Inferior parietal cortex (tissue), 1 donor: ENCODE measurements at regions not wholly inside any gene's neighbourhood (a gene's known extent, or its start where the extent isn't known, plus 50 kb on each side); places are given as distances from the start of the nearest gene placed in this dataset.

Source experiments
- DNase-seq: peaks from one replicate; pipeline ENCODE4 v3.0.0-alpha.2; 2016; ENCODE audit errors: extremely low spot score

GRCh38 chr3:124491098-124491497 lies 239.2 kb upstream of the UMPS start:
- no peak for DNase-seq

- DNase-seq, result no peak
These were observed 238.4 kb upstream of the UMPS start for GRCh38 chr3:124491875-124492274.

- DNase-seq, result peak; percentile 54
These were observed 237.4 kb upstream of the UMPS start for GRCh38 chr3:124492824-124493223.

DNA sequence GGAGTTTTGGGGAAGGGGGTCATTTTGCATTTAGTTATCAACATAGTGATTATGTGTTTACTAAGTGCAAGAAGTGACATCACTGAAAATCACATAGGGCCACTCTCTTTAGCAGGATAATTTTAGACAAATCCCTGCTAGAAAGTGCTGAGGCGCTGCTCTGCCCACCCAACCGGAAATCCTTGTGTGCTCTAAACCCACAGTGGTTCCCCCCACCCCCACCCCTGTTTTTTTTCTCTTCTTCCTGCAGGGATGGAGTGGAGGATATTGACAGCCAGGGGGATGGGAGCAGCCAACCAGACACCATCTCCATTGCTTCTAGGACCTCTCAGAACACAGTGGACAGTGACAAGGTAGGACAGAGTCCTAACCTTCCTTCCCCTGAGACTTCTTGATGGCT lies 234.2 kb upstream of the UMPS start:
- no peak for DNase-seq

DNA sequence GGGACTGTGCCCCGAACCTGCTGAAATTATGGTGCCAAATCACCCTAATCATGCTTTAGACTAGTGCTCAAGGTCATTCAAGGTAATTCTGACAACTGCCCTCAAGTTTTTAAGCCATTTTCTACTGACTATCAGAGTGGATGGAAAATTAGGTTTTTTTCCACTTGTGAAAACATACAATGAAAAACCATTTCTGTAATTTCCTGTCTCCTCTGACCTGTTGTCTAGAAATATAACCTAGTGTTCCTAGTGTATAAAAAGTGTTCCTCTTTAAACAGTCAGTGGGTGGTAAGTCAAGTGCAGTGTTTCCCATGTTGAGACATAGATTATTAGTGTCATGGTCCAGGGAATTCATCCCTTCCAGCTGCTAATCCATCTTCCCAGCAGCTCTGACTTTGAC lies 232.8 kb upstream of the UMPS start:
- DNase-seq, result no peak

DNA sequence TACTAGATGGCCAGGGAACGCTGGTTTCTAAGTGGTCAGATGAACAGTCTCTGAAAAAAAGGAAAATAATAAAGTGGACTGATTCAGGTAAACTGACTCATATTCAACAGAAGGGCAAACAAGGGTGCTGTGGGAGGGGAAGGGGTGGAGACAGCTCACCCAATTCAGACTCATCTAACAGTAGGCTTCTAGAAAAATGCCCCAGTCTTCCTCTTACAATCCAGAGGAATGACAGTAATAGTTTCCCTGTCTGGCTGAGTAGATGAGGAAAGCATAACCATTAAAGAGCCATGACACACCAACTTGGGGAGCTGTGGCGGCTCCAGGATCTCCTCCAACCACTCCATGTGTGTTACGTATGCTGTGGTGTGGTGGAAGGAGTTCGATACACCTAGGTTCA lies 231.4 kb upstream of the UMPS start:
- no peak for DNase-seq

- DNase-seq, result no peak
These were observed 225.8 kb upstream of the UMPS start for GRCh38 chr3:124504332-124505059.

- no peak for DNase-seq
These were observed 220.4 kb upstream of the UMPS start for GRCh38 chr3:124509884-124510283.

- no peak for DNase-seq
These were observed 220.0 kb upstream of the UMPS start for GRCh38 chr3:124510290-124510689.

GRCh38 chr3:124512881-124513609 lies 217.2 kb upstream of the UMPS start:
- no peak for DNase-seq

- DNase-seq, result no peak
These were observed 216.6 kb upstream of the UMPS start for GRCh38 chr3:124513610-124513997.

- peak; percentile 58 for DNase-seq
These were observed 215.6 kb upstream of the UMPS start for GRCh38 chr3:124514683-124515082.

DNA sequence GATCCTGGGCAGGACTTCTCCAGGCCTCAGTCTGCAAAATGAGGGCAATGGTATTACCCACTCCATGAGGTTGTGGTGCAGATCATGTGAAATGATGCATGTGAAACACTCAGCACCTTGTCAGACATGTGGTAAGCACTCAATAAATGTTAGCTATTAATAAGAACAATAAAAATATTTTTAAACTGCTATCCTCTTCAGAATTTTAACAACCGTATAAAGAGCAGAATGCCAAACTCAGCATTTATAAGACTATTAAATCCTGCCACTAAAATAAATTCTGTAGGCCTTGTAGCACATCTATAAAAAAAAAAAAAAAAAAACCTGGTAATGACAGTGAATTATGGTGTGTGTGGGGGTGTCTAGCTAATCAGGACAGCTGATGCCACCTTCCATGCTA lies 213.9 kb upstream of the UMPS start:
- DNase-seq, result no peak

DNA sequence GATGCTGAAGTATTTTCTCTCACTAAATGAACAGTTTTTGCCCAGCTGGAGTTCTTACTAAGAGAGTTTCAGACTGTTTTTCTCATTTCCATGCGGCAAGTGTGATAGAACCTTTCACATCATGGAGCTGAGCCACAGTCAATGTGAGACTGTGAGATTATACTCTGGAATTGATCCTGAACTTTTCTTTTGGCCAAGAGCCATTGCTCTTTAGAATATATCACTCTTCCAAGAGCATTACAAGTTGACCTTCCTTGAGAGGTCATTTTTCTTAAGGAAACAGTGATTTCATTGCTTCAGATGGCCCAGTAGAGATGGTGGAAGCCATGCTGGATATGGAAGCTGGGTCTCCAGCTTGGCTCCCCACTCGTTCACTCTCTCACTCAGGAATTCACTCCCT lies 212.9 kb upstream of the UMPS start:
- DNase-seq, result no peak

- DNase-seq, result no peak
These were observed 211.9 kb upstream of the UMPS start for GRCh38 chr3:124518350-124518749.

DNA sequence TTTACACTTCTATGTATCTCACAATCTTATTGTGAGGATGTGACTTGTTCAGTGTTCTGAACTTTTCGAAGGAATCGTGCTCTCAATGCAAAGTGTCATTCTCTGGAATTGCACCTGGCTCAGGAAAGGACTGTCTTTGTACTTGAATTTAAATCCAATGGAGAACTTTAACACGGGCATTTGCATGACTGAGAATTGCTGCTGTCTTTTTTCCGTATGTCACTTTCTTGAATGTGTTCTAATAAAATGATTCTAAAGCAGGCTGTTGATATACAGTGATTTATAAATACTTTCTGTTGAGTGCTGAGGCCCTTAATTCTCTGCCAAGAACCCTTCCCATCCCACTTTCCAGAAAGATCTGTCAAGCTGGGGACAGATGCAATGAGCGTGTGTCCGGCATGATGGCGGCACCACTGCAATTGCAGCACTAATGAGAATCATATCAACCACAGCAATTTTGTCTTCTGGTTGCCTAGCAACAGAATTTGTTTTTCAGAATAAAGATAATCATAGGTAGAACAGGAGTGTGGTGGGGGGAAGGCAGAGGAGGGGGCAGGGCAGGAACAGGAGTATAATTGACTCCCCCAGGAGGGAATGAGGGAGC lies 210.6 kb upstream of the UMPS start:
- DNase-seq, result no peak

DNA sequence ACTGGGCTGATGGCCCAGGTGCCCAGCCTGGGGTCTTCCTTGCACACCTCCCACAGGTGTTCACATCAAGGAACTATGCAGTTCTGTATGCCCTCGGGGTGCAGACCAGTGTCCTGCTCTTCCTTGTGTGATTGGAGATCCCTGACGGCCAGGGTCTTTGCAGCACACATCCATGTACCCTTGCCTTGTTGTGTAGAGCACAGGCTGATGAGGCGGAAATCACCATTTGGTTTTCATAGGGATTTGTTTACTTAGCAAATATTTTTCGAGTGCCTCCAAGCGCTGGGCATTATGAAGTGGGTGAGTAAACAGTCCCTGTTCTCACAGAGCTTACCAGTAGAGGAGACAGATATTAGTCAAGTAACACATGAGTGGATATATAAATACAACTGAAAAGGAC lies 209.3 kb upstream of the UMPS start:
- no peak for DNase-seq

DNA sequence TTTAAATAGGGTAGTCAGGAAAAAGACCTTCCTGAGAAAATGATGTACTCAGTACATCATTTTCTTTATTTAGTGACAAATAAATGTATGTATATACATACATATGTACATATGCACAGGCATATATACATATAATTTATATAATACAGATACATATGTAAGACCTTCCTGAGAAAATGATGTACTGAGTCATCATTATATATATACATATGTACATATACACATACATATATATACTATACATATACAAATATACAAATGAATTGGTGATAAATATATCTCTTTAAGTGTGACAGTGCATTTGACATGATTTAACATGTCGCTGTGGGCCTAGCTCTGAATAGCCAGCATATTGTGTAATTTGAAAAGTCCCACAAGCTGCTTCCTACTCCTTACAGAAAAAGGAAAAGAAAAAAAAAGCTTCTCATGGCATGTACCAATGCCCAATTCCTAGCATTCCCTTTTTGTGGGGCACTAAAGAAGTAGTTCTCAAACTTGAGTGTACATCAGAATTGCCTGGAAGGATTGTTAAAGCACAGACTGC lies 208.1 kb upstream of the UMPS start:
- DNase-seq, result no peak

DNA sequence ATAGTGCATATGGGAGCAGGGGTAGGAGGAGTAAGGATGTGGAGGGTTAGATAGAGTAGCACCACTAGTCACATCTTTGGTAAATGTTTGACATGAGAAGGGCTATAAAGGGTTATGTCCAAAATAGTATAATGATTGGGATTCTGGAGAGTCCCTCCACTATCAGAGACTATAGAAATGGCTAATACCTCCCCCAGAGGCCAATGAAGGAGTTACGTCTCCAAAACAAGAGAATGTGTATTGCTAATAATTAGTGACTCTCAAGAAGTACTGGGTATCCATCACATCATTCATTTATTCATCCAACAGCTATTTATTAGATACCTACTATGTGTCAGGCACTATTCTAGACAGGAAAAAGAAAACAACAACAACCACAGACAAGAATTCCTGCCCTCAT lies 203.7 kb upstream of the UMPS start:
- DNase-seq, result no peak

DNA sequence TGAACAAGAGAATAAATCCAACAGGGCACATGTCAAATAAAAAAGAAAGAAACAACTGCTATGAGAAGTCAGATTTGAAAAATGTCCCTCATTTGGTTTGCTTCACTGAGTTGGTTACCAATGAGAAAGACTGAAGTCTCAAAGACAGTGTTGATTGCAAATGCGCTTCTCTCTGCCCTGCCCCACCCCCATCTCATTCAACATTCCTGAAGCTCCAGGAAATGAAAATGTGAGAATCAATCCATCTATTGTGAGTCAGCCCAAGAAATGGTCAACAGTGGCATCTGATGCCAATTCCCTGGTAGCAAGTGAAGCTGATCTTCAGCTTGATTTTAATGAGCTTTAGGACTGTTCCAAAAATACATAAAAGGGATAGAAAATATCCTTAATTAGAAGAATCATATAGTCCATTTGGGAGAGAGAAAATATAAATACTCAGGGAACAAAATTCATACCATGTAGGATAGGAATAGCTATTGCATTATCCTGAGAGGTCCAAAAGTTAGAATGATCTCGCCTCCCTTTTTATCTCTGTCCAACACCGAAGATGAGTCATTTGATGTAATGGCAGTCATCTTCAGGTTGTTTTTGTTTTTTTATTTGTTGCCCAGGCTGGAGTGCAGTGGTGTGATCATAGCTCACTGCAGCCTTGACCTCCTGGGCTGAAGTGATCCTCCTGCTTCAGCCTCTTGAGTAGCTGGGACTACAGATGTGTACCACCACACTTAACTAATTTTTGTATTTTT lies 200.3 kb upstream of the UMPS start:
- no peak for DNase-seq

DNA sequence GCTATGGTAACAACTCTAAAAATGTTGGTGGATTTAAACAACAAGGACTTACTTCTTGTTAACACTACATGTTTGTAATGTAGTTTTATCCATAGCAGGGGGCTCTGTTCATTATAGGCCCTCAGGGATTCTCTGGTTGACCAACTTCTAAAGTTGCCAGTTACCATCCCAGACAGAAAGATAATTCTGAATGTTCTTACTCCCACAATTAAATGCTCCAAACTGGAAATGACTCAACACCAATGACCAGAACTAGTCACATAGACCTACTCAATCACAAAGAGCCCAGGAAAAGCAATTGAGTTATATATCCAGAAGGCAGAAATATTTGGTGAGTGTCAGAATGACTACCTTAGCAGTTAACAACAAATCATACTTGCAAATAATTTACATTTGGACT lies 199.3 kb upstream of the UMPS start:
- DNase-seq, result no peak

DNA sequence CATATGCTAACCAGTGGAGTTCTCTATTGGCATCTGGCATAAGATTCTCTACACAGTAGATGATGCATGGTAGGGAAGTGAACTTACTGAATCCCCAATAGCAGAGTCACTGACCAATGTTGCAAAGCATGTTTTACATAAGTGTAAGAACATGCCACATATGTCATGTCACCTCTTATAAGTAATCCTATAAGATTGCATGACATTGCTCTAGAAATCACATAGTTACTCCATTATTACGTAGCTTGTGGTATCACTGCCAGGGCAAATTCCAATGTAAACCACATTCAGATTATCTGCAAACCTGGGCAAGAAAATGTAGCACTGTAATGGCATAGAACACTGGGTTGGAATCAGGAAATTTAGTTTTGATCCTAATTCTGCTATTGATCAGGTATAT lies 198.2 kb upstream of the UMPS start:
- DNase-seq, result no peak
